ENCODE measurements at regions not wholly inside any gene's neighbourhood (a gene's known extent, or its start where the extent isn't known, plus 50 kb on each side); places are given as distances from the start of the nearest gene placed in this dataset.
"Not testable (repeated sequence)": the region's sequence is repeated elsewhere in the genome, so short reads cannot be mapped to it uniquely, and the experiment has no call there.

DNA sequence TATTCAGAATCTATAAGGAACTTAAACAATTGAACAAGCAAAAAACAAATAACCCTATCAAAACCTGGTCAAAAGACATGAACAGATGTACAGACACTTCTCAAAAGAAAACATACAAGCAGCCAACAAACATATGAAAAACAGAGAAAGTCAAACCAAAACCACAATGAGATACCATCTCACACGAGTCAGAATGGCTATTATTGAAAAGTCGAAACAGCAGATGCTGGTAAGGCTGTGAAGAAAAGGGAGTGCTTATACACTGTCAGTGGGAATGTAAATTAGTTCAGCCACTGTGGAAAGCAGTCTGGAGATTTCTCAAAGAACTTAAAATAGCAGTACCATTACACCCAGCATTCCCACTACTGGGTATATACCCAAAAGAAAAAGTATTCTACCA, 520.1 kb downstream of the LTN1 start:
- H3K4me3 ChIP-seq (ENCODE audit: insufficient read depth in 1 of 2, low read depth in 1 of 2, low read length in 2 of 2); H2BK120ac ChIP-seq (ENCODE audit: low read depth, low read length); H4K8ac ChIP-seq (ENCODE audit: low read length); H2BK12ac ChIP-seq (ENCODE audit: low read length in 2 of 2); DNase-seq; H3K4me2 ChIP-seq (ENCODE audit: low read length, poor library complexity, severe bottlenecking); H3K36me3 ChIP-seq (ENCODE audit: control insufficient read depth in 1 of 2, insufficient read depth in 2 of 2, low read depth in 1 of 2, low read length in 2 of 2); H4K91ac ChIP-seq (ENCODE audit: low read length); H3K79me1 ChIP-seq (replicated peaks; ENCODE audit: low read length, poor library complexity, severe bottlenecking); H2AK5ac ChIP-seq (ENCODE audit: low read length, severe bottlenecking); H2AFZ ChIP-seq (ENCODE audit: low read depth, low read length); H3K4me1 ChIP-seq (ENCODE audit: control insufficient read depth, insufficient read depth, low read depth, low read length); H3K14ac ChIP-seq (ENCODE audit: low read length in 2 of 2); H3K27ac ChIP-seq (ENCODE audit: low read length, poor library complexity, severe bottlenecking); H3K9ac ChIP-seq (ENCODE audit: low read length); H3K27me3 ChIP-seq (ENCODE audit: control insufficient read depth in 1 of 2, insufficient read depth in 1 of 2, low read length in 2 of 2); H3K4ac ChIP-seq (ENCODE audit: low read depth in 1 of 2, low read length in 2 of 2); H3K23ac ChIP-seq (ENCODE audit: low read length in 2 of 2); H2BK5ac ChIP-seq (ENCODE audit: low read depth, low read length, poor library complexity, severe bottlenecking); H3K18ac ChIP-seq (ENCODE audit: low read depth in 1 of 2, low read length in 2 of 2); H3K9me3 ChIP-seq (ENCODE audit: control insufficient read depth, low read length); H2BK15ac ChIP-seq (ENCODE audit: low read depth, poor library complexity, severe bottlenecking): not testable (repeated sequence)
- 70% methylated on average over 2 of the region's 2 CpGs for WGBS

DNA sequence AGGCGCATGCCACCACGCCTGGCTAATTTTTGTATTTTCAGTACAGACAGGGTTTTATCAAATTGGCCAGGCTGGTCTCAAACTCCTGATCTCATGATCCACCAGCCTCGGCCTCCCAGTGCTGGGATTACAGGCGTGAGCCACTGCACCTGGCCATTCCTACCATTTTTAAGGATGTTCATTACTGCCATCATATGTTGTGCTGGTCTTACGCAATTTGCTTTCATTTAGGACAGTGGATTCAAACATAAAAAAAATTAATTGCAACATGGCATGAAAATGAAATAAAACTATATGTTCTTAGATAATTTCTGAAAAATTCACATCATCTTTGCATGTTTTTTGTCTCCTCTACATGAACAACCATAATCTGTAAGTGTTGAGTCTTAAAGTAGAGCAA, 527.7 kb downstream of the LTN1 start:
- no peak overlapping the region for H2BK120ac ChIP-seq (ENCODE audit: low read depth, low read length)
- H3K14ac ChIP-seq (ENCODE audit: low read length in 2 of 2): no peak overlapping the region
- H3K4me3 ChIP-seq (ENCODE audit: insufficient read depth in 1 of 2, low read depth in 1 of 2, low read length in 2 of 2): no peak overlapping the region
- no peak overlapping the region for H3K4ac ChIP-seq (ENCODE audit: low read depth in 1 of 2, low read length in 2 of 2)
- H3K36me3 ChIP-seq (ENCODE audit: control insufficient read depth in 1 of 2, insufficient read depth in 2 of 2, low read depth in 1 of 2, low read length in 2 of 2): no peaks in the 10 kb centered on the region
- no peak overlapping the region for H3K18ac ChIP-seq (ENCODE audit: low read depth in 1 of 2, low read length in 2 of 2)
- no peak overlapping the region for H3K4me2 ChIP-seq (ENCODE audit: low read length, poor library complexity, severe bottlenecking)
- H3K23ac ChIP-seq (ENCODE audit: low read length in 2 of 2): no peak overlapping the region
- H2AK5ac ChIP-seq (ENCODE audit: low read length, severe bottlenecking): no peak overlapping the region
- no peak overlapping the region for H3K27ac ChIP-seq (ENCODE audit: low read length, poor library complexity, severe bottlenecking)
- no peak overlapping the region for H3K9ac ChIP-seq (ENCODE audit: low read length)
- H4K8ac ChIP-seq (ENCODE audit: low read length): no peak overlapping the region
- DNase-seq: no peak
- H3K4me1 ChIP-seq (ENCODE audit: control insufficient read depth, insufficient read depth, low read depth, low read length): no peaks in the 10 kb centered on the region
- no peak overlapping the region for H2BK5ac ChIP-seq (ENCODE audit: low read depth, low read length, poor library complexity, severe bottlenecking)
- no peaks in the 10 kb centered on the region for H3K9me3 ChIP-seq (ENCODE audit: control insufficient read depth, low read length)
- H3K79me1 ChIP-seq (replicated peaks; ENCODE audit: low read length, poor library complexity, severe bottlenecking): no peaks in the 10 kb centered on the region
- no peak overlapping the region for H4K91ac ChIP-seq (ENCODE audit: low read length)
- H3K27me3 ChIP-seq (ENCODE audit: control insufficient read depth in 1 of 2, insufficient read depth in 1 of 2, low read length in 2 of 2): no peaks in the 10 kb centered on the region
- WGBS: 88% methylated on average over 3 of the region's 5 CpGs
- H2BK12ac ChIP-seq (ENCODE audit: low read length in 2 of 2): no peak overlapping the region
- H2BK15ac ChIP-seq (ENCODE audit: low read depth, poor library complexity, severe bottlenecking): no peak overlapping the region
- no peak overlapping the region for H2AFZ ChIP-seq (ENCODE audit: low read depth, low read length)

DNA sequence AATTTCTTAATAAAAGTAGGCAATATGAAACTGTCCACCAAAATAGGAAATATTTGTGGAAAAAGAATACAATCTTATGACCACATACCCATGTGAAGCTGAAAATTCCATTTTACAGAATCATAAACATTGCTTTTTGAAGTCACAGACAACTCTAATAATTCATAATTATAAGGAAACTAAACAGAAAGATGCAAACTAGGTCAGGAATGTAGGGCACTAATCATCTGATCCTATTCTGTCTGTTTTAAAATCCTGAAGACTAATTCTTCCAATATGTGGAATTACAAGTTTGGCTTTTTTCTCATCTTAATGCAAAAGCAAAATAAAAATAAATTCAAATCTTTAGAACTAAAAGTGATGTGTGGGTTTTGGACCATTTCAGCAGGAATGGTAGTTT, 528.6 kb downstream of the LTN1 start:
- H3K4me2 ChIP-seq (ENCODE audit: low read length, poor library complexity, severe bottlenecking): no peak overlapping the region
- no peak overlapping the region for H2BK15ac ChIP-seq (ENCODE audit: low read depth, poor library complexity, severe bottlenecking)
- H2AK5ac ChIP-seq (ENCODE audit: low read length, severe bottlenecking): no peak overlapping the region
- no peak overlapping the region for H4K91ac ChIP-seq (ENCODE audit: low read length)
- no peak overlapping the region for H3K14ac ChIP-seq (ENCODE audit: low read length in 2 of 2)
- no peak overlapping the region for H3K4me3 ChIP-seq (ENCODE audit: insufficient read depth in 1 of 2, low read depth in 1 of 2, low read length in 2 of 2)
- H3K36me3 ChIP-seq (ENCODE audit: control insufficient read depth in 1 of 2, insufficient read depth in 2 of 2, low read depth in 1 of 2, low read length in 2 of 2): no peaks in the 10 kb centered on the region
- no peak overlapping the region for H3K23ac ChIP-seq (ENCODE audit: low read length in 2 of 2)
- no peak overlapping the region for H4K8ac ChIP-seq (ENCODE audit: low read length)
- H3K9me3 ChIP-seq (ENCODE audit: control insufficient read depth, low read length): no peaks in the 10 kb centered on the region
- H3K27ac ChIP-seq (ENCODE audit: low read length, poor library complexity, severe bottlenecking): no peak overlapping the region
- H3K27me3 ChIP-seq (ENCODE audit: control insufficient read depth in 1 of 2, insufficient read depth in 1 of 2, low read length in 2 of 2): no peaks in the 10 kb centered on the region
- DNase-seq: no peak
- H2AFZ ChIP-seq (ENCODE audit: low read depth, low read length): no peak overlapping the region
- no peaks in the 10 kb centered on the region for H3K4me1 ChIP-seq (ENCODE audit: control insufficient read depth, insufficient read depth, low read depth, low read length)
- no peak overlapping the region for H3K9ac ChIP-seq (ENCODE audit: low read length)
- H2BK12ac ChIP-seq (ENCODE audit: low read length in 2 of 2): no peak overlapping the region
- H3K18ac ChIP-seq (ENCODE audit: low read depth in 1 of 2, low read length in 2 of 2): no peak overlapping the region
- H3K4ac ChIP-seq (ENCODE audit: low read depth in 1 of 2, low read length in 2 of 2): no peak overlapping the region
- H3K79me1 ChIP-seq (replicated peaks; ENCODE audit: low read length, poor library complexity, severe bottlenecking): no peaks in the 10 kb centered on the region
- no peak overlapping the region for H2BK5ac ChIP-seq (ENCODE audit: low read depth, low read length, poor library complexity, severe bottlenecking)
- H2BK120ac ChIP-seq (ENCODE audit: low read depth, low read length): no peak overlapping the region

DNA sequence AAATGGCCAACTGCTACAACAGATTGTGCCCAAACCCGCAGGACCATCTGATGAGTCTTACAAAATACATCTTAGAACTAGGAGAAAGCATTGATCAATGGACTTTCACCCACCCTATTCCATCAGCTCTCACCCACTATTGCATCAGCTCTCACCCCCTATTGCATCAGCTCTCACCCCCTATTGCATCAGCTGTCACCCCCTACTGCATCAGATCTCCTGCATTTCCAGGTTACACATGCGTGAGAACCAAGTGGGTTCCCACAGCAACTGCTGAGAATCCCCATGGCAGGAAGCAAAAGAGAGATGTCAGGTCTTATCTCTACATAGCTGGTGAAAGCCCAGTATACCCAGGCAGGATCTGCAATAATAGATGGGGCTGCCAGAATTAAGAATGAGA, 533.5 kb downstream of the LTN1 start:
- Histone ChIP-seq H2BK12ac (ENCODE audit: low read length in 2 of 2) (no peak overlapping the region), H3K18ac (ENCODE audit: low read depth in 1 of 2, low read length in 2 of 2) (no peak overlapping the region), H3K79me1 (replicated peaks; ENCODE audit: low read length, poor library complexity, severe bottlenecking) (no peaks in the 10 kb centered on the region), H4K8ac (ENCODE audit: low read length) (no peak overlapping the region), H3K4me1 (ENCODE audit: control insufficient read depth, insufficient read depth, low read depth, low read length) (no peaks in the 10 kb centered on the region), H2BK5ac (ENCODE audit: low read depth, low read length, poor library complexity, severe bottlenecking) (no peak overlapping the region), H3K27me3 (ENCODE audit: control insufficient read depth in 1 of 2, insufficient read depth in 1 of 2, low read length in 2 of 2) (no peaks in the 10 kb centered on the region), H4K91ac (ENCODE audit: low read length) (no peak overlapping the region), H3K23ac (ENCODE audit: low read length in 2 of 2) (no peak overlapping the region), H3K9me3 (ENCODE audit: control insufficient read depth, low read length) (no peaks in the 10 kb centered on the region), H3K14ac (ENCODE audit: low read length in 2 of 2) (no peak overlapping the region), H3K9ac (ENCODE audit: low read length) (no peak overlapping the region), H3K4me2 (ENCODE audit: low read length, poor library complexity, severe bottlenecking) (no peak overlapping the region), H2BK120ac (ENCODE audit: low read depth, low read length) (no peak overlapping the region), H3K27ac (ENCODE audit: low read length, poor library complexity, severe bottlenecking) (no peak overlapping the region), H3K4me3 (ENCODE audit: insufficient read depth in 1 of 2, low read depth in 1 of 2, low read length in 2 of 2) (no peak overlapping the region), H2AFZ (ENCODE audit: low read depth, low read length) (no peak overlapping the region), H2AK5ac (ENCODE audit: low read length, severe bottlenecking) (no peak overlapping the region), H3K4ac (ENCODE audit: low read depth in 1 of 2, low read length in 2 of 2) (no peak overlapping the region), H2BK15ac (ENCODE audit: low read depth, poor library complexity, severe bottlenecking) (no peak overlapping the region), H3K36me3 (ENCODE audit: control insufficient read depth in 1 of 2, insufficient read depth in 2 of 2, low read depth in 1 of 2, low read length in 2 of 2) (no peaks in the 10 kb centered on the region)
- 91% methylated on average over 2 of the region's 2 CpGs for WGBS
- DNase-seq: no peak
